AML-193 (cell line): ENCODE measurements at regions not wholly inside any gene's neighbourhood (a gene's known extent, or its start where the extent isn't known, plus 50 kb on each side); places are given as distances from the start of the nearest gene placed in this dataset.

Experiments used
- DNase-seq, 2 experiments: peaks; one replicate each; lab custom pipeline; 2025; lab: John Stamatoyannopoulos, UW

GRCh38 chr13:86737334-86737932, 933.7 kb upstream of the SLITRK5 start:
- DNase-seq = no peak

GRCh38 chr13:86741762-86742285, 929.3 kb upstream of the SLITRK5 start:
- no peak for DNase-seq

DNA sequence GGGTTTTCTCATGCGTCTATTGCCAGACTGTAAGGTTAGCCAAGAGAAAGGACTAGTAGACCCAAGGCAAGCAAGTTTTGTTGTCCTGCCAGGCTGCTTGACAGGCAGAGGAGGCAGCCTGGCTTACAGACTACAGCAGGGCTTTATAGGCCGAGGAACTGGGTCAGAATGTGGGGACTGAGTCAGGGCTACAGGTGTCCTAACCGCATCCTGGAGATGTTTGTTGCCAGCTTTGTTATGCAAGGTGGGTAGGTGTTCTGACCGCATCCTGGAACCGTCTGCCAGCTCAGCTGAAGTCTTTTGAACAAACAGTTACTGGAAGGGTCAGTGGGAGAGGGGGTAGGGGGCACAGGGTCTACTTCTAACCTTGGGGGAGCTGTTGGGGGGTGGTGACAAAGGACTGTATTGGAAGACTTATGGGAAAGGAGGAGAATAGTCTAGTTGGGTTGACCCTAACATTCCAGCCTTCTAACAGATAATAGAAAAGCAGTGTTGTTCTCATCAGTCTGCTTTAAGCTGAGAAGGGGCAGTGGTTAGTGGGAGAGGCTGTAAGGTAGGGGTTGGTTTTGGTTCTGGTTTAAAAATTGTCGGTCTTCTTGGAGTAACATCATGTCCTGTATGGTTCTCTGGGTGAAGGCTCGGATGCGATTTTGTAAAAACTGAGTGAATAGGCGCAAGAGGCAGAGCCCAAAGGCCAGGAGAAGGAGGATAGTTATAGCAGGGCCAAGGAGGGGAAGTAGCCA, 913.8 kb upstream of the SLITRK5 start:
- no peak for DNase-seq

DNA sequence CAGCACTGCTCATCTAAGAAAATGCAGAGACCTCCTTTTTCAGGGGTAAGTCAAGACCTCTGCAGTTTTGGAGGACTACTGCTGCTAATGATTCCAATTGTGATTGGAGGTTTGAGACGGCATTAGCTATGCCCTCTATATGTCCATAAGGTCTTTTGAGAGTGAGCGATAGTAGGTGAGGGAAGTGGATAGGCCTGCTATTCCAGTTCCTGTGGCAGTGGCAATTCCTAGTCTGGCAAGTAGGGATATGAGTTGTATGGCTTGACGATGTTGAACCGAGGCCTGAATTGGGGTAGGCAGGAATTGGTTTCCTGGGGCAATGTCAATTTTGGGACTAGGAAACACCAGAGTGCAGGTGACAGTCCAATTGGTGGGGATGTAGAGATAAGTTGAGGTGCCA, 913.1 kb upstream of the SLITRK5 start:
- DNase-seq = no peak

GRCh38 chr13:86760620-86761019, 910.6 kb upstream of the SLITRK5 start:
- DNase-seq = no peak

GRCh38 chr13:86765462-86765861, 905.7 kb upstream of the SLITRK5 start:
- no peak for DNase-seq

DNA sequence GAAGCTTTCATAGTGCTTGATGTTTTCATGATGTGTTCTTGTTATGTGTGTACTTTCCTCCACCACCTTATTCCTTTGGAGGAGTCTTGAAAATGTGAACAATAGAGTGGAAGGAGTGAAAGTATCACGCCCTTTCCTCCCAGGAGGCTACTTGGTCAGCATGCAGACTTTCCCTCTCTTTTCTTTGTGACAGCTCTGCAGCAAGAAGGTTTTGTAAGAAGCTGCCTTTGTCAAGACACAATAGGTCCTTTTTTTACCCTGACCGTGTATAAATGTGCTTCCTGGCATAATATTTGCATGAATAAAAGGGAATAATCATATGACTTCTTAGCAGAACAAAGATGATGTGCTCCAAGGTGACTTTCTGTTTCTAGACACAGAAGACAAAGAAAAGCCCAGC, 882.6 kb upstream of the SLITRK5 start:
- no peak for DNase-seq

DNA sequence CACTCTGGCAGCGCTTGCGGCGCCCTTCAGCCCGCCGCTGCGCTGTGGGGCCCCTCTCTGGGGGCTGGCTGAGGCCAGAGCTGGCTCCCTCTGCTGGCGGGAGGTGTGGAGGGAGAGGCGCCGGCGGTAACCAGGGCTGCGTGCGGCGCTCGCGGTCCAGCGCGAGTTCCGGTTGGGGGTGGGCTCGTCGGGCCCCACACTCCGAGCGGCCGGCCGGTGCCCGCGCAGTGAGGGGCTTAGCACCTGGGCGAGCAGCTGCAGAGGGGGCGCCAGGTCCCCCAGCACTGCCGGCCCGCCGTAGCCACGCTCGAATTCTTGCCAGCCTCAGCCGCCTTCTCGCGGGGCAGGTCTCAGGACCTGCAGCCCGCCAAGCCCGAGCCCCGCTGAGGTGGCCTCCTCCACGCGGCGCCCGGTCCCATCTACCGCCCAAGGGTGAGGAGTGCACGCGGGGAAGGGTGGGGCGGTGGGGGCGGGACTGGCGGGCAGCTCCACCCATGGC, 879.0 kb upstream of the SLITRK5 start:
- DNase-seq = no peak

DNA sequence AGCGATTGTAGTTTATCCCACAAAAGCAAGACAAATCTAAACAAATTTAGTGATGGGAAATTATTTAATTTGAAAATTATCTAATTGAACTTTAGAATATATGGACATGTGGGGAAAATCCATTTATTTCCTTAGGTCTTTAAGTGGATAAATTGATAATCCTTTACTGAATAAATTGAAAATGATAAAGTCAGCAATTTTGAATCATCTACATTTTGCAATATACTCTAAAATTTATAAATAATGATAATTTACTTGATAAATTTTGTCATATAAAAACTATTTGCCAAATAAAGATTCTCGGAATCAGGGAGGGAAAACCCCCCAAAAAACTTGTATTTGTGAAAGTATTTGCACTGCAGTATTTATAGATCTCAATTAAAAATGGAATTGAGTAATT, 875.3 kb upstream of the SLITRK5 start:
- DNase-seq = no peak

DNA sequence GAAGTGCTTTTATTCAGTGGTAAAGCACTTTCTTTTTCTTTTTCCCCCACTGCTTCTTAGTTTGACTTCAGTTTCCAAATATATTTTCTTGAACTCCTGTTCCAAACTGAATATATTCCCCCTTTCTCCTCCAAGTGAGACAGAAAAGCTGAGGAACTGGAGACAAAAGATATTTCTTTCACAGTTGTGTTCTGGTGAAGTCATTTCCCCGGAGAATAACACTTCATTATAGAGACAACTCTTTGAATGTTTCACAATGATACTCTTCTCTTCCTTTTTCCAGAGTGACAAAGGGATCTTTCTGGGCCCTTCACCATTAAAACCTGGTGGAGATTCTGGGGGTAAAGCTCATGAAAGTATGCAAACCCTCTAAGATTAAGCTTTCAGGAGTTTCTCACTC, 860.8 kb upstream of the SLITRK5 start:
- no peak for DNase-seq

- no peak for DNase-seq
Measured at GRCh38 chr13:86813198-86813597, 858.0 kb upstream of the SLITRK5 start.

DNA sequence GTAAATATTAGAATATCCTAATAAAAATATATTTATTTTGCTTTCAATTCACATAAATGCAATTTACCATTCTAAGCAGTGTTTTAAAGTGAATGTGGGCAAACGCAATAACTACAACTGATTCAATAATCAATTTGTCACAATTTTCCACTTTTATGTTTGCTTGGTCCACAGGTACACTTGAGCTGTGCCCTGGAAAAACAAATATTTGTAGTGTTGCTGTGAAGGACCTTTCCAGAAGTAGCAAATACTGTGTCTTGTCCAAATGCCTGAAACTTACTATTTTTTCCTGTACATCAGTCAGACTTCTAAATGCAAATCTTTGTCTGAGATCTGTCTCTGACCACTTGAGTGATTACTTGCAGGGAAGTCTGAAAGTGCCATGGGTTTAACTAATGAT, 845.8 kb upstream of the SLITRK5 start:
- DNase-seq = no peak

- DNase-seq = no peak
Measured at GRCh38 chr13:86826232-86826631, 844.9 kb upstream of the SLITRK5 start.

DNA sequence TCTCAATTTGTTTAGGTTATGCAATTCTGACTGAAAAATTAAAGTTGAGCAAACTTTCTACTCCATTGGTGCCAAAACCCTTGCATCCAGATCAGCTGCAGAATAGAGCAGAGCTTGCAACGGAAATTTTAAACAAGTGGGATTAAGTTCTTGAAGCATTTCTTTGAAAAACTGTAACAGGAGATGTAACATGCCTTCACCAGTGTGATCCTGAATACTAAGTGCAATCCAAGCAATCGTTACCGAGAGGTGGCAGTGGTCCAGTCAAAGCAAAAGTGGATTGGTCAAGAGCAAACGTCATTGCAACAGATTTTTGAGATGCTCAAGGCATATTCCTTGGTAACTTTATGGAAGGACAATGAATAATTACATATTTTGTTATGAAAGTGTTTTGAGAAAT, 841.1 kb upstream of the SLITRK5 start:
- DNase-seq = no peak

DNA sequence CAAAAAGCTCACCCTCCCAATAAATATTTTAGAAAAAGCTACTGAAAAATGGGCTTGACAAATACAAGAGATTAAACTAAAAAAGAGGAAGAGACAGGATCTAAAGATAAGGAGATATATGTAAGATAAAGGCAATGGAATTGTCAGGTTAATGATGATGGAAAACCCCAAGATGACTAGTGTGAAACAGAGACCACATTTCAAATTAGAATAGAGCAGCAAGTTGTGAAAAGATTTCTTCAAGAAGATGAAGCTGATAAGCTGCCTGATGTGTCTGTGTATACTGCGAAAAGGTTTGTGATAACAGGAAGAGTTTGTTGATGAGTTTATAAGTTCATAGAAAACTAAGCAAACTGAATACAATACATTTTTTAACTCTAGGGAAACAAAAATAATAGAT, 840.1 kb upstream of the SLITRK5 start:
- no peak for DNase-seq

- DNase-seq = no peak
Measured at GRCh38 chr13:86838411-86839120, 832.6 kb upstream of the SLITRK5 start.

DNA sequence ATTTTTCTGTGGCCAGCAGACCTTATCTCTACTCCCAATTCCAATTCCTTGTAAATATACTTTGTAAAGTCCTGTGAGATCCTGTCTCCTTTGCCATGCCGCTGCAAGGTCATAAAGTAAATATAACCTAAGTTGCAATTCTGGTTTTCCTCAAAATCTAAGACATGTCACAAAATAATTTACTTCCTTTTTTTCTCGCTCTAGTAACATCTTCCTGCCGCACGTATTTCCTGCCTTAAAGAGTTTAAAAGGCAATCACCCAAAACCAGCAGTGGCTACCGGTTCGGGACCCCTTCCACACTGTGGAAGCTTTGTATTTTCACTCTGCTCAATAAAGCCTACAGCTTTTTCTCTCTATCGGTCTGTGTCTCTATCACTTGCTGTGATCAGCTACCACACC, 832.0 kb upstream of the SLITRK5 start:
- no peak for DNase-seq

- DNase-seq = no peak
Measured at GRCh38 chr13:86840250-86841191, 830.6 kb upstream of the SLITRK5 start.

GRCh38 chr13:86841264-86841663, 829.9 kb upstream of the SLITRK5 start:
- no peak for DNase-seq

GRCh38 chr13:86846501-86846900, 824.7 kb upstream of the SLITRK5 start:
- DNase-seq = no peak

DNA sequence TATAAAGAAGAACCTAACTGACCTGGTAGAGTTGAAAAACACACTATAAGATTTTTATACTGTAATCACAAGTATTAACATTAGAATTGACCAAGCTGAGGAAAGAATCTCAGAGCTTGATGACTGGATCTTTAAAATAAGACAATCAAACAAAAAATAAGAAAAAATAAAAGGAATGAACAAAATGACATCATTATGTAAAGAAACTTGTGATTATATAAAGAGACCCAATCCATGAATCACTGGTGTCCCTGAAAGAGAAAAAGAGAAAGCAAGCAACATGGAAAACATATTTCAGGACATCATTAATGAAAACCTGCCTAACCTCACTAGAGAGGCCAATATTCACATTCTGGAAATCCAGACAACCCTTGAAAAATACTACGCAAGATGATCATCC, 822.5 kb upstream of the SLITRK5 start:
- no peak for DNase-seq

- no peak for DNase-seq
Measured at GRCh38 chr13:86856991-86857390, 814.2 kb upstream of the SLITRK5 start.
